ENCODE measurements at regions not wholly inside any gene's neighbourhood (a gene's known extent, or its start where the extent isn't known, plus 50 kb on each side); places are given as distances from the start of the nearest gene placed in this dataset.
"Not testable (repeated sequence)": the region's sequence is repeated elsewhere in the genome, so short reads cannot be mapped to it uniquely, and the experiment has no call there.

GRCh38 chr18:10256276-10256675, 198.2 kb upstream of the APCDD1 start:
- not testable (repeated sequence) for TF ChIP-seq EZH2phosphoT487 (IDR thresholded peaks at IDR 0.05; ENCODE audit: insufficient read depth, low read depth); EZH2 (IDR thresholded peaks at IDR 0.05; ENCODE audit: insufficient read depth, poor library complexity, severe bottlenecking)

Data from GM23248 (cell line).